ENCODE measurements at regions not wholly inside any gene's neighbourhood (a gene's known extent, or its start where the extent isn't known, plus 50 kb on each side); places are given as distances from the start of the nearest gene placed in this dataset.
"Not testable (repeated sequence)": the region's sequence is repeated elsewhere in the genome, so short reads cannot be mapped to it uniquely, and the experiment has no call there.

- no peak for DNase-seq
Measured at GRCh38 chr14:85336817-85337216, 193.1 kb upstream of the FLRT2 start.

GRCh38 chr14:85338895-85339294, 191.0 kb upstream of the FLRT2 start:
- no peak for DNase-seq

GRCh38 chr14:85342858-85343607, 186.9 kb upstream of the FLRT2 start:
- no peak for DNase-seq

- DNase-seq: no peak
Measured at GRCh38 chr14:85344171-85344570, 185.8 kb upstream of the FLRT2 start.

GRCh38 chr14:85344847-85345570, 184.9 kb upstream of the FLRT2 start:
- no peak for DNase-seq

GRCh38 chr14:85350667-85351066, 179.3 kb upstream of the FLRT2 start:
- no peak for DNase-seq

GRCh38 chr14:85352588-85352987, 177.4 kb upstream of the FLRT2 start:
- not testable (repeated sequence) for DNase-seq

GRCh38 chr14:85357120-85357519, 172.8 kb upstream of the FLRT2 start:
- no peak for DNase-seq

GRCh38 chr14:85358136-85358785, 171.7 kb upstream of the FLRT2 start:
- no peak for DNase-seq

- DNase-seq: no peak
Measured at GRCh38 chr14:85359505-85359904, 170.4 kb upstream of the FLRT2 start.

GRCh38 chr14:85363358-85363757, 166.6 kb upstream of the FLRT2 start:
- DNase-seq: no peak

GRCh38 chr14:85366226-85366625, 163.7 kb upstream of the FLRT2 start:
- no peak for DNase-seq

- DNase-seq: no peak
Measured at GRCh38 chr14:85380881-85381280, 149.1 kb upstream of the FLRT2 start.

- no peak for DNase-seq
Measured at GRCh38 chr14:85382341-85382740, 147.6 kb upstream of the FLRT2 start.

- no peak for DNase-seq
Measured at GRCh38 chr14:85387181-85387580, 142.8 kb upstream of the FLRT2 start.

- DNase-seq: no peak
Measured at GRCh38 chr14:85390236-85390635, 139.7 kb upstream of the FLRT2 start.

GRCh38 chr14:85391455-85391854, 138.5 kb upstream of the FLRT2 start:
- no peak for DNase-seq

GRCh38 chr14:85391892-85392291, 138.1 kb upstream of the FLRT2 start:
- DNase-seq: no peak

- no peak for DNase-seq
Measured at GRCh38 chr14:85399186-85399585, 130.8 kb upstream of the FLRT2 start.

- no peak for DNase-seq
Measured at GRCh38 chr14:85400678-85401077, 129.3 kb upstream of the FLRT2 start.

GRCh38 chr14:85401384-85401783, 128.6 kb upstream of the FLRT2 start:
- DNase-seq: no peak

GRCh38 chr14:85402569-85403162, 127.3 kb upstream of the FLRT2 start:
- no peak for DNase-seq

- DNase-seq: no peak
Measured at GRCh38 chr14:85409481-85410210, 120.3 kb upstream of the FLRT2 start.

Measured in activated CD8-positive, alpha-beta memory T cell treated with anti-CD3 and anti-CD28 coated beads for 24 hours (primary cell).